SKM-1 (cell line): ENCODE measurements at regions not wholly inside any gene's neighbourhood (a gene's known extent, or its start where the extent isn't known, plus 50 kb on each side); places are given as distances from the start of the nearest gene placed in this dataset.

Experiments
- DNase-seq: peaks from one replicate; lab custom pipeline; 2025; ENCODE audit not compliant: unreplicated experiment; lab: John Stamatoyannopoulos, UW

DNA sequence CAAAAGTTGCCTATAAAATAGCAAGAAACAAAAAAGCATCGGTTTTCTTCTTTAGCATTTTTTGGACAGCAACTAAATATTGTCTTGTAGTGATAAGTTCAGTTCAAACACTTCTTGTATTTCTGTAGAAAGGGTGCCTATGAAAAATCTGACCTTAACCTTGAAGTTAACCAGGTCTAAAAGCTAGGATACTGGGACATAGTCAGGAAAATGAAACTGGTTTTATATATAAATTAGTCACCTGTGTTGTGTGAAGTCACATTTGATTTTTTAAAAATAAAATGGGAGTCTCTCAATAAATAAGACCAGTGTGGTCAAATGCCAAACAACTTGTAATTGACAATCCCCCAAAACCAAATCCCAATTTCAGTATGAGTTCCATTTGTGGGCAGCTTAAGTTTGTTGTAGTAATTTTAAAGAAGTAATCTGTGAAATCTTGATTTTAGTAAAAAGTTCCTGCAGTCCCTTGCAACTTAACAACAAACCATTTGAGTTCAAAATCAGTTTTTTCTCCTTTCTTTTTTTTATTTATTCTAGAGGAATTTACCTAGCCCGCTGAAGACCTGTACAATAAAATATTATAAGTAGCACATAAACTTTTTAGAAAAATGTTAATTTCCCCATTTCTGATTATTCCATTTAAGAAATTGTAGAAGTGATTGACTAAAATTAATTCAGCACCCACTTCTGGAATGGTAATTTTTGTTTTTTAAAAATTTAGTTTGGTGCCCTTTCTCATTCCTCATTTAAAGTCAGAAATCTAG, 84.5 kb upstream of the PPARA start:
- DNase-seq = no peak

DNA sequence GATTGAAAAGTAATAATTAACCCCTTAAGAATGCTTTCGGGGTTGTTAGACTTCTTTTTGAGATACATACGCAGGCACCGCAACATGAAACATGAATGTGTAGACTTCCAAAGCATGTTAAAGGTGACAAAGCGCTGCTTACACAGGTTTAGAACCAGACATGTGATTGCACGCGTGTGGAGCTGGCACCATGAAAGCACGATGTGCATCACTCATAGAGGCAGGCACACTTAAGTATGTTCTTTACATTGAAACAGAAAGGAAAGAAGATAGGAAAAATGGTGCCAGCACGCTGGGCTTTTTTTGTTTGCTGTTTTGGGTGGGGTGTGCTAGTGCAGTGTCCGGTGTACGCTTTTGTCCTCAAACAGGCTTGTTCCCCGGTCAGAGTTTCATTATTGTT, 83.6 kb upstream of the PPARA start:
- DNase-seq = no peak

DNA sequence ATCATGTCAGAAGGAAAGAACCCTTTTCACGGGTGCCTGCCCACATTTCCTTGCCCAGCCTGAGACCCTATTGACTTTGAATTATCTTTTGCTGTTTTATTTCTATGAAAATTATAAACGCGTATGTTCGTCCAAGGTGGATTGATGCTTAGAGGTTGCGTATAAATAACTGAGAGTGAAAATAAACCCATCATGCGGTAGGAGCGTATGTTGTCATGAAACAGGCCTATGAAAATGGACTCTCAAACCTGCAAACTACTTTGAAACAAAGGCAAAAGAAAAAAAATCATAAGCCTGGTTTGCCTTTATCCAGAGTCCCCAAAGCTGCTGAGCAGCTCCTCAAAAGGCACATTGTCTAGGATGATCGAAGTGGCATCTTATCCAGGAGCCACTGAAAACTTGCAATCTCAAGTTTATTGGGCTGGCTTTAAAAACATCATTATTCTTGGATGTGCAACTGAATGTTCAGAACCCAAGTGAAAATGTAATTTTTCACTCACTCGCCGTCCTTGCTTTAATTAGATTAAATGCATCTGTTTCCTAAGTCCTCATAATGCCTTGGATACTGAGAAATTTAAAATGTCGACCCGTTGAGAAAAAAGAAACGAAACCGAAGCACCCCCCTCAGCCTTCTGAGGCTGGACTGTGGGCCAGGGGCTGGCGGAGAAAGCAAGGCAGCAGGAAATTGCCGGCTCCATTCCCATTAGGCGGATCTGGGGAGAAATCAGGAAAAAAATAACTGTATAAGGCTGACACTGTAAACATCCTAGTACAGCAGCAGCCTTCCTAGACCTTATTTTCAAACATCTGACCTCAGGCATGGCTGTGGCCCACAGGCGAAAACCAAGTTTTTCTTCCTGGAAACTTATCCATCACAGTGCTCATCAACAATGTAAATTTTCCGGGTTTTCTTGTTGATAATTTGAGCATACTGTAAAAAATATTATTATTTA, 82.9 kb upstream of the PPARA start:
- no peak for DNase-seq

DNA sequence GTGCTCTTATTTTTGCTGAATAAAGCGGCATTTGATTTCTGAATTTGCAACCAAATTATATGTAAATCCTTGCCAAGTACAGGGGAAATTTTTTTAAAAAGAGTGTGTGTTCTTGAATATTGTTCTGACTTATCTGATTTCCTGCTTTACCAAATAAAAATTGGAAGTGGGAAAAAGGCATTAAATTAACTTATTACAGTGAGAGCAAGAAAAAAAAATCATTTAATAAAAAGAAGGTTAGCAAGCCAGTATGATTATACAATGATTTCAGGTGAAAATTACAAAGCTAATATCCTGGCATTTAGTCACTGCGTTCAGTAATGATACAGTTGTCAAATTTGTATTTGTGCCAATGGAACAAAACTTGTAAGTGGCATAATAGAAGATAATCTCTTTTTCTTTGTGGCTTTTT, 82.1 kb upstream of the PPARA start:
- DNase-seq = no peak

DNA sequence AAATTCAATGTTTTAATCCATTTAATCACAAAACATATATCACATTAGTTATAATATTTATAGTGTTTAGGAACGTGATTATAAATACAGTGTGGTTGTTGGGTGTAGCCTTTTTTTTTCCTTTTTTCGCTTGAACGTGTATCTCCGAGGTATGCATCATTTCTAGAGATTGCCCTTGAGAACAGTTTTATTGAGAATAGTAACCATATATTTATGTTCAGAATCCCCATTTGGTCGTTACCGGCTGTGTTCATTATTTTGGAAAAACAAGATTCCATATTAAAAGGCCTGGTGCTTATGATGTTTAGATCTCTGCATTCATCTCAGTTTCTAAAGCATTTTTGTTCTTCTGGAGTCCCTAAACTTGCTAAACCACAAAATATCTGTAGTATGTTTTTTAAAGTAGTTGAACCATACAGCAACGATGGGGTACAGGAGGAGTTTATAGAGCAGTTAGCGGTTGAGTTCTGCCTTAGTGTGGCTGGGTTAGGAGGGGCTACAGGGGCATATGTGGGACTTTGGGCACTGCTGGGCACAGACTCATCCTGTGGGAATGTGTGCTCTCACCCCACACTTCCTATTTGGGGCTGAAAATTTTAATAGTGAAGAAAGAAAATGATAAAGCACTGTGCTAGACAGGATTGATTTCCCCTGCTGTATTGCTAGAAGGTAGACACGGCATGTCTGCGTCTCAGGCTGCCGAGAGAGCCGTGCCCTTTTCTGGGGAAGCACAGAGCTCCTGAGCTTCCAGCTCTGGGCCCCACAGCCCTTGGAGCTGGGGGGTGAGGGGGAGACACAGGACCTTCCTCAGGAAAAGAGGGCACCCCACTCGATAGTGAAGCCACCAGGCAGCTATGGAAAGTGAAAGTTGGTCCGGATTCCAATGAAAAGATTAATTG, 81.5 kb upstream of the PPARA start:
- DNase-seq = no peak

DNA sequence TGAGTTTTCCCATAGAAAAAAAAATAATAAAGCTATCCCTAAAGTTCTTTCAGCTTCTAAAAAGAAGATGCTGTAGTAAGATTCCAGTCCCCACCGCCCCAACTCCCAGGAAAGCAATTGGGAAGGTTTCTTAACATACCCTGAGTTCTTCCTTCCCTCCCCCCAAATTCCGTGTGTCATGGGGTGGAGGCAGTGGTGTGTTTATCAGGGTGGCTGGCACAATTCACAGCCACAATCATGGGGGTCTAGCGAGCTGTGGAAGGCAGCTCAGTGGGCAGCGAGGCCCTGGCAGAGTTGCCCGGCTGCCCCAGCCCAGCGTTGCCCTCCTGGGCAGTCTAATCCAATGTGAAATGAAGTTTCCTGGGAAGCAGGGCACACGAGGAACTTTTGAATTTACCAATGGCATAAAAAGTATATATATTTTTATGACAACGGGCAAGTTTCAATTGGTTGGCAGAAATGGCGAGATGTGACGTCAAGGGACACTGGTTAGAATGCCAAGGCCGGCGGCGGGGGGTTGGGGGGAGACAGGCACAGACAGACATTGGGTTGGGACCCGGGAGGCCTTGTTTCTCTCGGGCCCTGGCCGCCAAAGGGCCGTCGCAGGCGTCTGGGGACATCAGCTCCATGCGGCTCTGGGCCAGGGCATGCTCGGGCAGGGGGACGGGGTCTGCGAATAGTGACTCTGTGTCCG, 80.7 kb upstream of the PPARA start:
- no peak for DNase-seq

DNA sequence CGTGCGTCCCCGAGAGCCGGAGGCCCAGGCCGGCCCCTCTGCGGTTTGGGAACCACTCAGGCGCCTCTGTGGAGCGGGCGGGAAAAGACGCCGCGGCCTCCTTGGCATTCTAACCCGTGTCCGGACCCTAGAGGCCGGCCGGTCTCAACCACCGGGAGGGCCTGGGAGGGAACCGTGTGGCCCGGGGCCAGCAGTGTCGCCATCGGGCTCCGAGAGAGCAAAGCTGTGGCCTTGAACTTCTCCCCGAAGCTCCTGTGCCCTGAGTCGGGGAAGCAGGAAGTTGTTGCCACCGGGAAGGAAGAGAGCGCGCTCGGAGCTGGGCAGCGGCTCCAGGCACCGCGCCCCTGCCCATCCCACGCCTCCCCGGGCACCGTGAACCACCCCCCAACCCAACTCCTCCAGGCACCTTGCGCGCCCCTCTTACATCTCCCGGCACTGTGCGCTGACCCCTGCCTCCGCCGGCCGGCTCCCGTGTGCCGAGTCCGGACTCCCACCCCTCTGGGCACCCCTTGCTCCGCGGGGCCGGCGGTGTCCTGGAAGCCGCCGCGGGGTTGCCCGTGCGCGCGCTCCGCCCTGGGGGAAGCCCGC, 80.0 kb upstream of the PPARA start:
- peak; percentile 45 for DNase-seq

DNA sequence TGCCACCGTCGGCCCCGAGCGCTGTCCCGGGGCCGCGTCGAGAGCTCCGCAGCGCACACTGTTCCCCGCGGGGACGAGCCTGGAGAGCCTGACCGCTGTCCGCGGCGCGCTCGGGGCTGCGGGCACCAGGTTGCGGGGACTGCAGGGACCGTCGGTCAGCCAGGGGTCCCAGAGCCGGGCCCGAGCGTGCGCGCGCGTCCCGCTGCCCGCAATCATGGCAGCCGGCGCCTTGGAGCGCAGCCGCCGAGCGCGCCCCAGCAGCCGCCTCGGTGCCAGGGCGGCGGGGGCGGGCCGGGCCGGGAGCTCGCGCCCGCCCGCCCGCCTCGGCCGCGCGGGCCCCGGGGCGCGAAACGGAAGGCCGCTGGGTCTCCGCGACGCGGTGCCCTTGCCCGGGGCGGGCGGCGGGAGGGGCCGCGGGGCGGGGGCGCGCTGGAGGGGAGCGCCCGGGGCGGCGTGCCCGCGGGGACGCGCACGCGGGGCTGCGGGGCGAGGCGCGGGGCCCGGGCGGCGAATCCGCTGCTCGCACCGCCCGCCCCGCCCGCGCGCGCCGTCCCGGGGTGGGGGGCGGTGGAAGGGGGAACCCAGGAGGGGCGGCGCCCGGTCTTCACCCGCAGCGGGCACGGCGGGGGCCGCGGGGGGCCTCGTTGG, 79.4 kb upstream of the PPARA start:
- DNase-seq = peak; percentile 47

DNA sequence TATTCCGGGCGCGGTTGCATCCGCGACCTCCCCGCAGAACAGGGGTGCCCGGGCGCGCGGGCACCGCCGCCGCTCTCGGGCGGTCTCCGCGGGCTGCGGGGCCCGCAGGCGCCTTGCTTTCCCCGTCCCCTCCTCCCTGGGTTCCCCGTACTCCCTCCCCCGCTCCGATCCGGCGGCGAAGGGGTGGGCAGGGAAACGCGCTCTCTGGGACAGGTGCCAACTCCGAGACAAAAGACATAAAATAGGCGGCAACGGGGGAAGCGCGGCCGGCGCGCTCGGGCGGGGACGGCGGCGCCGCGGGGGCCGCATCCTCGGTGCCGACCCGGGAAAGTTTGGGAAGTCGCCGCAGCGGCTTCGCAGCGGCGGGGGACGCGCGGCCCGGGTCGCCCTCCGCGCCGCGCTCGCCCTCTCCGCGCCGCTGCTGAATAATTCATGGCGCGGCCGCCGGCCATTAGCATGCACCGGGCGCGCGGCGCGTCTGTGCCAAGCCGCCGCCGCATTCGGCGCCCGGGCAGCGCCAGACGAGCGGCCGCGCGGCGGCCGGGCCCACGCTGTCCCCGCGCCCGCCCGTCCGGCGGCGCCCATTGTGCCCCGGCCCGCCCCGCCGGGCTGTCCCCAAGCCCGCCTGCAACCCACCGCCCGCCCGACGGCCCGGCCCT, 78.7 kb upstream of the PPARA start:
- DNase-seq = peak; percentile 57

DNA sequence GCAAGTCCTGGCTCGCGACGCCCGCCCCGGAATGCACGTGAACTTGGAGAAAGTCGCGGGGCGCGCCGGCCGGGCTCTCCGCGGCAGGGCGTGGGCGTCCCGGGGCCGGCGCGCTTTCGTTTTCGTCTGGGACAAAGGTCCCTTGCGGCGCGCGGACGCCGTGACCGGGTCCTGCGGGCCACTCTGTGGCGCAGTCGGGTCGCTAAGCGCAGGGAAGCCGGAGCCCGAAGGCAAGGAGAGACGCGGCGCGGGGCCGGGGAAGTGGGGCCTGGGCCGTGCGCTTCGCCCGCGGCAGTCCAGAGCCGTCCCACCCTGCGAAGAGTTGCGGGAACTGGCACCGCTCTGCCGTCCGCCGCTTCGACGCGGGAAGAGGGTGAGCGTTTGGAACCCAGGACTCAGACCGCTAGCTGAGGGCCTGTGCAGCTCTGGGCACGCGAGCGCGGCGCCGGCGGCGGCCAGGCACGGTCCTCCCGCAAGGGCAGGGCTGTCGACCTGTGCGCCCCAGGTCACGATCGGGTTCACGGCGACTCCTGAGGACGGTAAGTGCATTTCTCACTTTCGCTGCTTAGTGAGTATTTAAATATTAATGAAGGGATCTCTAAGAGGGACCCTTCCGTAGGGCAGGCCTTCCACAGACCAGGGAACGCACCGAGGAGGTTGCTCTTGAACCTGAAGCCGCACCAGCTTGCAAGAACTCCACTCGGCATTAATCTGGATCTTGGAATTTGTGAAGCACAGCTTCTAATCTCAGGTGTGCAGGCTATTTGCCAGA, 78.0 kb upstream of the PPARA start:
- no peak for DNase-seq

DNA sequence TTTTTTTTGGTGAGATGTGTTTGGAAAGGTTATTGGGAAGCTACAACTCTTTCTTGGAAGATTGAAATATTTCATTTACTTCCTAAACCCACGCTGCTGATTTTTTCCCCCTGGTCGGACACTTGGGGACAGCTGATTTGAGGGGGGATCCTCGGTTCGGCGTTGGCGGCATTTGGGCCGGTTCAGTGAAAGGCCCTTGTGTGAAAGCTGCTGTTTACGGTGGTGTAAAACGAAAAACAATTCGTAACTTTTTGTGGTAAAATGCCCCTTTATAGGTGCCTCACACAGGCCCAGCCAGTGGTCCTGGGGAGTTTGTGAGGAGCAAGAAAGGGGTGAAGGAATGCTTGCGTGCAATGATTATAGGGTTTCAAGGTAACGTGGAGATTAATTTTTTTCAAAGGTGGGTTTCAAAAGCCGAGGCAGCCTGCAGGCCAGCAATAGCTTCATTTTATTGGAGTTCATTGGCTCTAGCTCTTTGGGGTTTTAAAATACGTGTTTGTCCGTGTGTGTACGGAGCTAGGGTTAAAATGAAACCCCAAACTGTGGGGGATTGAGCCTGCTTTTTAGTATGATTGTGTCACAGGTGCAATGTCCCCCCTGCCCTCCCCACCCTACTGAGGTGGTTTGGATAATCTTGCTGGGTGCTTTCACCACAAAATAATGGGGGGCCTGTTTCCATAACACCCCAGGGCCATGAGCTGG, 77.2 kb upstream of the PPARA start:
- no peak for DNase-seq

DNA sequence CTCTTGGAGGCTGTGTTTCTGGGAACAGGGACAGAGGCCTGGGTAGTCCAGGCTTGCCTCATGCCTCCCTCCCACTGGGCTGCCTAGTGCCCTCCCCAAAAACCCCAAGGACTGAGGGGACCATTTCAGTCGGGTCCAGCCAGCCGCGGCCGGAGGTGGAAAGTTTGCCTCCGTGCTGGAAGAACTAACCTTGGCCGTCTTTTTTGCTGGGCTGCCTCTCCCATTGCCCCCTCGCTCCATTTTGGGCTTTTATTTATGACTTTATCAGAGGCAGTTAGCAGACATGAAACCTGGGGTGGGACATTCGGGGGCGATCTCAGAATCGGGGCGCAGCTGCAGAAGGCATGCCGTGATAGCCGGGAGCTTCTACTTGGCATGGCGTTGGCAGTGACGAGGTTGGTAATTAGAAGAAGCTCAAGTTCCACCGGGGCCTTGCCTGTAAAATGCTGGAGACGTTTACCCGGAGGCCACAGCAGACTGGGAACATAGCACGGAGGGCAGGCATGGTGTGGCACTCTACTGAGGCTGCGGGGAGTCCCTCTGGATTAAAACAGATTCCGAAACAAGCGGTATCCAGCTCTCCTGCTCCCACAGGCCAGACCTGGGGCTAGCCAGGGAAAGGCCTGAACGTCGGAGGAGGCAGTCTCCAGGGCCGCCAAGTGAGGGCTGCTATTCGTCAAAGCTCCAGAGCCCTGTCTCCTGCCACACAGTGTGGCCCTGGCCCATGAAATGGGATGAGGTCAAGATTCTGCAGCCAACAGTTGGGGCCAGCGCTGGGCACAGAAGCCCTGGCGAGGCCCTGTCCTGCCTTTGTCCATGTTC, 76.4 kb upstream of the PPARA start:
- DNase-seq = no peak

DNA sequence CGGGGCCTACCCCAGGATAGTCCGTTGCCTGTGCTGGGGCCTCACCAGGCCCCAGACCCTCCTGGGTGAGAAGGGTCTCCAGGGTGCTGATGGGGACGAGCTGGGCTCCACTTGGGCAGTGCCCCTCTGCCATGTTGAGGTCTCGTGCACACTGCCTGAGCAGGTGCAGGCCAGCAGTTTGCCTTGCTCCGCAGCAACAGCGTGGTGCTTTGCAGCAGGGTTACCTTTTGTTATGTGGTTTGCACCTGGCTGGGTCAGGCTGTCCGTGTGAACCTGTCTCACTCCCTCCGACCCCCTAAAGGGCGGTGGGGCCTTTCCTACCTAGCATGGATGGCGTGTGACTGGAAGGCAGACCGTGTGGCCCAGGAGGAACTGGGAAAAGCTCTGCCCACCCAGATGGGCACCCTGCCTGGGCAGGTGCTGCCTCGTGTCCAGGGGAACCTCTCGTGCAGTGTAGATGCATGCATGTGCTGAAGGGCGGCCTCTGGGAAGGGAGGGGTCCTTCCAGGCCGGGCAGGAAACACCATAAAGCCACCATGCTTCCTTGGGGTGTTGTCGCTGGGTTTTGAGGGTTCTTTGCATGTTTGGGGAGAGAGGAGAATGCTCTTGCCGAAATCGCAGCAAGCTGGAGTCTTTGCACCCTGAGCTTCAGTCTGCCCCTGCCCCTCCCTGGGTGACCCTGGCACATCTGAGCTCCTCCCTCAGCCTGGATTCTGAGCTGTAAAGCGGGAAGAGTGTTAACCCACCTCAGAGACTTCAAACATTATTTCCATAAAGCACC, 75.4 kb upstream of the PPARA start:
- no peak for DNase-seq

DNA sequence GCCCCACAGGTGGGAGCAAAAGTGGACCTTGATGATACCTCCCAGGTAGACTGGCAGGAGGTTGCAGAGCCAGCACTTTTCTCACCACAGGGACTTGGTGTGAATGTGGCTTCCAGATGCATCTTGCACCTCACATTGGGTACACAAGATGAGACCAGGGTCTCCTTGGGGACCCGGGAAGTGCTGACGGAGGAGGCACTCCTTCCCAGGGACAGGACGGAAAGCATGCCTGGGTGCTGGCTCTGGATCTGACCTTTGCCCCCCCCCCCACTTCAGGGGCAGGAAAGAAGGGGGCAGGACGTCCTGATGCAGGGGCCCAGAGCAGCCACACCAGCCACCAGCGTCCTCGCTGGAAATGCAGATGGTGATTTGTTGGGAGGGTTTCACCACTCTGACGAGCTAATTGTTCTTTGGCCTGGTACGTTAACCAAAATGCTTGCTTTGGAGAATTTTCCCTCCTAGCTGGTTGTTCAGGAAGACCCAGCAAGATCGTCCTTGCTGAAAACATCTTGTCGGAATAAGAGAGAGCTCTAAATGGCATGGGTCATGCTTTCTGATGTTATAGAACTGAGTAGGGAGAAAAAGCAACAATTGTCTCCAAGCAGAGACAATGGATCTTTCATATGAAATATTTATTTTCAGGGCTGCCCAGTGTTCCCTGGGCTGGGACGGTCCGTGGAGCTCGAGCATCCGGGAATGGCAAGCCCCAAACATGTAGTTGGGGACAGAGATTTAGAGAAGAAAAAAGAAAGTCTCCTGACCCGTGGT, 74.4 kb upstream of the PPARA start:
- DNase-seq = no peak

DNA sequence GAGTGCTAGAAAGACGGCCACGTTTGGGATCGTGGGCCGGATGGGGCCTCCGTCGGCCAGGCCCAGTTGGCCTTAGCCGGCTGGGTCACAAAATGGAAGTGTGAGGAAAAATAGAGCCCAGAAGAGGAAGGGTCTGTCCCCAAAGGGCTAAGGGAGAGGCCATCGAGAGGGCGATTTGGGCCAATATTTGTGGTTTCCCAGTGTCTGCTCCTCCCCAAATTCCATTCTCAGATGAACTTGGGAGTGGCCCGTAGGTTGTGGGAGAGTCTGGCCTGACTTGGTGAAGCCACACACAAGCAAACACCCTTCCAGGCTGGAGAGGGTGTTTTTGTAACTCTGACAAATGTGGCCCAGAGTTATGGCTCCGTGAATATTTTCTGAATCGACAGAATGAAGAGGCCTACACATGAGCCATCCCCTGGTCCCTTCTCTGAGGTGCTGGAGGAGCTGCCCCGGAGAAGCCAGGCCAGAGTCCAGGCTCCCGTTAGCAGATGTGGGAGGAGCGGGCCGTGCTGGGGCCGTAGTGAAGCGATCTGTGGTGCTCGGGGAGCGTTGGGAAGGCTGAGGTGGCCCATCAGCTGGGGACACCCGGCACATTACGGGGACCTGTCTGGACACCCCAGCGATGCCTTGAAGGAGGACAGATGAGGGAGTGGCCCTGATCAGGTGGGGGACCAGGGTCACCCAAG, 73.5 kb upstream of the PPARA start:
- no peak for DNase-seq
